ENCODE measurements at regions not wholly inside any gene's neighbourhood (a gene's known extent, or its start where the extent isn't known, plus 50 kb on each side); places are given as distances from the start of the nearest gene placed in this dataset.
"Not testable (repeated sequence)": the region's sequence is repeated elsewhere in the genome, so short reads cannot be mapped to it uniquely, and the experiment has no call there.

- peak; percentile 35 for DNase-seq (ENCODE audit: low spot score)
- intact Hi-C loops (cut with DNase I): no loop called here
Observed at GRCh38 chr1:4174291-4175200, 274.5 kb upstream of the C1orf174 start.

GRCh38 chr1:4175566-4176405 lies 275.7 kb upstream of the C1orf174 start:
- peak; percentile 44 for DNase-seq (ENCODE audit: low spot score)
- intact Hi-C loops (cut with DNase I): no loop called here

GRCh38 chr1:4176841-4177240 lies 276.8 kb upstream of the C1orf174 start:
- peak; percentile 67 for DNase-seq (ENCODE audit: low spot score)
- intact Hi-C loops (cut with DNase I): no loop called here

- intact Hi-C loops (cut with DNase I): no loop called here
- peak; percentile 22 for DNase-seq (ENCODE audit: low spot score)
Observed at GRCh38 chr1:4177425-4178150, 277.5 kb upstream of the C1orf174 start.

- intact Hi-C loops (cut with DNase I): no loop called here
- DNase-seq (ENCODE audit: low spot score): peak; percentile 54
Observed at GRCh38 chr1:4178501-4179113, 278.5 kb upstream of the C1orf174 start.

- intact Hi-C loops (cut with DNase I): no loop called here
Observed at GRCh38 chr1:4179914-4180735, 280.1 kb upstream of the C1orf174 start.

GRCh38 chr1:4186486-4186885 lies 286.4 kb upstream of the C1orf174 start:
- DNase-seq (ENCODE audit: low spot score): peak; percentile 26
- intact Hi-C loops (cut with DNase I): not testable (repeated sequence)

More at GRCh38 chr1:4179914-4180735, 280.1 kb upstream of the C1orf174 start:
- no peak for DNase-seq (ENCODE audit: low spot score)

- DNase-seq (ENCODE audit: low spot score): no peak
- intact Hi-C loops (cut with DNase I): no loop called here
Observed at GRCh38 chr1:4203501-4203900, 303.4 kb upstream of the C1orf174 start.

GRCh38 chr1:4207183-4207582 lies 307.1 kb upstream of the C1orf174 start:
- DNase-seq (ENCODE audit: low spot score): no peak
- intact Hi-C loops (cut with DNase I): no loop called here

- no peak for DNase-seq (ENCODE audit: low spot score)
- intact Hi-C loops (cut with DNase I): no loop called here
Observed at GRCh38 chr1:4207842-4208692, 308.0 kb upstream of the C1orf174 start.

- DNase-seq (ENCODE audit: low spot score): no peak
- intact Hi-C loops (cut with DNase I): no loop called here
Observed at GRCh38 chr1:4210043-4210442, 310.0 kb upstream of the C1orf174 start.

GRCh38 chr1:4212796-4213195 lies 312.7 kb upstream of the C1orf174 start:
- DNase-seq (ENCODE audit: low spot score): no peak
- intact Hi-C loops (cut with DNase I): no loop called here

- DNase-seq (ENCODE audit: low spot score): no peak
- intact Hi-C loops (cut with DNase I): no loop called here
Observed at GRCh38 chr1:4213366-4213973, 313.4 kb upstream of the C1orf174 start.

- intact Hi-C loops (cut with DNase I): no loop called here
Observed at GRCh38 chr1:4214826-4215225, 314.8 kb upstream of the C1orf174 start.

GRCh38 chr1:4215391-4215790 lies 315.3 kb upstream of the C1orf174 start:
- intact Hi-C loops (cut with DNase I): no loop called here
- no peak for DNase-seq (ENCODE audit: low spot score)

More at GRCh38 chr1:4214826-4215225, 314.8 kb upstream of the C1orf174 start:
- DNase-seq (ENCODE audit: low spot score): no peak

GRCh38 chr1:4216231-4216630 lies 316.2 kb upstream of the C1orf174 start:
- intact Hi-C loops (cut with DNase I): no loop called here
- no peak for DNase-seq (ENCODE audit: low spot score)

GRCh38 chr1:4218619-4219018 lies 318.5 kb upstream of the C1orf174 start:
- DNase-seq (ENCODE audit: low spot score): no peak
- intact Hi-C loops (cut with DNase I): no loop called here

All from cardiac septum (tissue), 1 donor.